ENCODE measurements at regions not wholly inside any gene's neighbourhood (a gene's known extent, or its start where the extent isn't known, plus 50 kb on each side); places are given as distances from the start of the nearest gene placed in this dataset.

DNA sequence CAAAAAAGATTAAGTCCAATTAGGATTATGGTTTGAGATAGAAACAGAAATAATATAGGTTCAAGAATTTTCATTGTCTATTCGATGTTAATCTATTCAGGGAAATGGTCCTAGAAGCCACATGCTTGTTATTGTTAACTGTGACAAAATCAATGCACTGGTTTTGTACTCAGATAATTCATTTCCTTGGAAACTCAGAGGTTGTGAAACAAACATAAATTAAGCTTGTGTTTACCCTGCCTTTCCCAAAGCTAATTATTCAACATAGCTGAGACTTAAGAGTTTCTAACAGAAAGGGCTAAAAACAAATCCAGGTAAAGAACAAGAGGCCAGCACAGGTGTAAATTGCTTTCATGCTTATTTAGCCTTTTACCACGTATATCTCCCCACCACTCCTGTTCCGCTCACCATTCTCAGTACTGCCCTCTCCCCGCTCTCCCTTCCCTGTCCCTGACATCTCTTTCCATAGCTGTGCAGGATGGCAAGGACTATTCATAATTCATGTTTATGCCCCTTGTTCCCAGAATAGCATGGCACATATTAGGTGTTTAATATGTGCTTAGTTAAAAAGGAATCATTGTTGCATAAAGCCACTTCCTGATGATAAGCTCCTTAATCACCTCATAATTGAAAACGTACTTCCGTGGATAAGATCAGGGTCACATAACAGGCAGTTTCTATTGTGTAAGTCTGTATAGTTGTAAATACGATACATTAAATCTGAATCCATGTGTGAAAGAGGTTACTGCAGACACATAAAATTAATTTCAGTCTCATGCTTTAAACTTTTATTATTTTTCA is 131.8 kb upstream of the USP15 start:
- TF ChIP-seq, protein P1, sequence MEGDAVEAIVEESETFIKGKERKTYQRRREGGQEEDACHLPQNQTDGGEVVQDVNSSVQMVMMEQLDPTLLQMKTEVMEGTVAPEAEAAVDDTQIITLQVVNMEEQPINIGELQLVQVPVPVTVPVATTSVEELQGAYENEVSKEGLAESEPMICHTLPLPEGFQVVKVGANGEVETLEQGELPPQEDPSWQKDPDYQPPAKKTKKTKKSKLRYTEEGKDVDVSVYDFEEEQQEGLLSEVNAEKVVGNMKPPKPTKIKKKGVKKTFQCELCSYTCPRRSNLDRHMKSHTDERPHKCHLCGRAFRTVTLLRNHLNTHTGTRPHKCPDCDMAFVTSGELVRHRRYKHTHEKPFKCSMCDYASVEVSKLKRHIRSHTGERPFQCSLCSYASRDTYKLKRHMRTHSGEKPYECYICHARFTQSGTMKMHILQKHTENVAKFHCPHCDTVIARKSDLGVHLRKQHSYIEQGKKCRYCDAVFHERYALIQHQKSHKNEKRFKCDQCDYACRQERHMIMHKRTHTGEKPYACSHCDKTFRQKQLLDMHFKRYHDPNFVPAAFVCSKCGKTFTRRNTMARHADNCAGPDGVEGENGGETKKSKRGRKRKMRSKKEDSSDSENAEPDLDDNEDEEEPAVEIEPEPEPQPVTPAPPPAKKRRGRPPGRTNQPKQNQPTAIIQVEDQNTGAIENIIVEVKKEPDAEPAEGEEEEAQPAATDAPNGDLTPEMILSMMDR (IDR thresholded peaks at IDR 0.05) = no peak
- TF ChIP-seq ZFX (IDR thresholded peaks at IDR 0.05; ENCODE audit: borderline replicate concordance) = no peak

Data from 22Rv1 (cell line).